ENCODE measurements at regions not wholly inside any gene's neighbourhood (a gene's known extent, or its start where the extent isn't known, plus 50 kb on each side); places are given as distances from the start of the nearest gene placed in this dataset.

DNA sequence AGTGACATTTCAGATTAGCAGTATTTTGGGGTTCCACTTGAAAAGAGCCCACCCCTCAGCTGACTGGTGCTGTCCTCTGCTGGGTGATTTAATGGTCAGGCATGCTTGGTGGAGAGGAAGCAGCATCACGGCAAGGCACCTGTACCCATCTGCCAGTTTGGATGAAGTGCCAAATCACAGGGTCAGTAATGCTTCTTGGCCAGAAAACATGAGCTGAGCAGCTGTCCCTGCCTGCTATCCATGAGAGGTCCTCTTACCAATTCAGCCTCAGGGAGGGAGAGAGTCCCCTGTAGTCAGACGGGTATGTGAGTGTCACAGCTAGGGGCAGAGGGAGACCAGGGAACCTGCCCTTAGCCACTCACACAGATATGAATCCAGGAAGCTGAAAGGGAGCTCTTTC is 137.9 kb downstream of the SEC61B start:
- H3K36me3 ChIP-seq (replicated peaks in 1 of 2; ENCODE audit: control insufficient read depth in 1 of 2, insufficient read depth in 2 of 2, low read length in 2 of 2), result no peaks in the 10 kb centered on the region
- ATAC-seq (no peak), DNase-seq (ENCODE audit: low spot score) (no peak), FAIRE-seq (no peak)
- CTCF ChIA-PET (ENCODE audit: low intra/inter-chr PET ratio, low total read pairs), result no interaction called here
- no peak overlapping the region for H2AFZ ChIP-seq (ENCODE audit: low read length)
- 0 out of 2 replicates have a peak, but pooled peaks cover 4% of the 10 kb centered on the region for H3K4me1 ChIP-seq (ENCODE audit: insufficient read depth, low read length)
- no TSS peak for BruUV-seq (replicated peaks)
- TF ChIP-seq ZNF382 (CRISPR knock-in tag; IDR thresholded peaks at IDR 0.05; ENCODE audit: borderline replicate concordance), result no peak
- no peak for TF ChIP-seq SMARCE1 (IDR thresholded peaks at IDR 0.05; ENCODE audit: borderline replicate concordance)
- no peak for TF ChIP-seq GABPB1 (CRISPR knock-in tag; IDR thresholded peaks at IDR 0.05)
- no peak for TF ChIP-seq HHEX (CRISPR knock-in tag; IDR thresholded peaks at IDR 0.05)
- TF ChIP-seq ZC3H13 (CRISPR knock-in tag; IDR thresholded peaks at IDR 0.05), result no peak
- TF ChIP-seq HOXA7 (CRISPR knock-in tag; IDR thresholded peaks at IDR 0.05), result no peak
- TF ChIP-seq KLF13 (CRISPR knock-in tag; IDR thresholded peaks at IDR 0.05), result no peak
- no peak for TF ChIP-seq ZNF446 (CRISPR knock-in tag; IDR thresholded peaks at IDR 0.05)
- TF ChIP-seq RNF2 (conservative IDR thresholded peaks at IDR 0.05; ENCODE audit: low read depth), result no peak
- no peak for TF ChIP-seq FOXP1 (IDR thresholded peaks at IDR 0.05)
- TF ChIP-seq FOXP1 (CRISPR knock-in tag; IDR thresholded peaks at IDR 0.05), result no peak
- no peak for TF ChIP-seq JUNB (CRISPR knock-in tag; IDR thresholded peaks at IDR 0.05; ENCODE audit: borderline replicate concordance)
- no peak for TF ChIP-seq NFIC (IDR thresholded peaks at IDR 0.05; ENCODE audit: low read length)
- TF ChIP-seq, protein P1, sequence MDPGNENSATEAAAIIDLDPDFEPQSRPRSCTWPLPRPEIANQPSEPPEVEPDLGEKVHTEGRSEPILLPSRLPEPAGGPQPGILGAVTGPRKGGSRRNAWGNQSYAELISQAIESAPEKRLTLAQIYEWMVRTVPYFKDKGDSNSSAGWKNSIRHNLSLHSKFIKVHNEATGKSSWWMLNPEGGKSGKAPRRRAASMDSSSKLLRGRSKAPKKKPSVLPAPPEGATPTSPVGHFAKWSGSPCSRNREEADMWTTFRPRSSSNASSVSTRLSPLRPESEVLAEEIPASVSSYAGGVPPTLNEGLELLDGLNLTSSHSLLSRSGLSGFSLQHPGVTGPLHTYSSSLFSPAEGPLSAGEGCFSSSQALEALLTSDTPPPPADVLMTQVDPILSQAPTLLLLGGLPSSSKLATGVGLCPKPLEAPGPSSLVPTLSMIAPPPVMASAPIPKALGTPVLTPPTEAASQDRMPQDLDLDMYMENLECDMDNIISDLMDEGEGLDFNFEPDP (CRISPR knock-in tag; conservative IDR thresholded peaks at IDR 0.05), result no peak
- no peak for TF ChIP-seq KDM2A (CRISPR knock-in tag; IDR thresholded peaks at IDR 0.05; ENCODE audit: borderline replicate concordance, low read depth)
- TF ChIP-seq TBX2 (CRISPR knock-in tag; IDR thresholded peaks at IDR 0.05; ENCODE audit: borderline replicate concordance), result no peak
- no peak for TF ChIP-seq TP53 (CRISPR knock-in tag; conservative IDR thresholded peaks at IDR 0.05)
- TF ChIP-seq, protein P2, sequence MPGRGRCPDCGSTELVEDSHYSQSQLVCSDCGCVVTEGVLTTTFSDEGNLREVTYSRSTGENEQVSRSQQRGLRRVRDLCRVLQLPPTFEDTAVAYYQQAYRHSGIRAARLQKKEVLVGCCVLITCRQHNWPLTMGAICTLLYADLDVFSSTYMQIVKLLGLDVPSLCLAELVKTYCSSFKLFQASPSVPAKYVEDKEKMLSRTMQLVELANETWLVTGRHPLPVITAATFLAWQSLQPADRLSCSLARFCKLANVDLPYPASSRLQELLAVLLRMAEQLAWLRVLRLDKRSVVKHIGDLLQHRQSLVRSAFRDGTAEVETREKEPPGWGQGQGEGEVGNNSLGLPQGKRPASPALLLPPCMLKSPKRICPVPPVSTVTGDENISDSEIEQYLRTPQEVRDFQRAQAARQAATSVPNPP (CRISPR knock-in tag; IDR thresholded peaks at IDR 0.05), result no peak
- no peak for TF ChIP-seq RELA (CRISPR knock-in tag; IDR thresholded peaks at IDR 0.05)
- no peak overlapping the region for H3K27ac ChIP-seq (ENCODE audit: extremely low read length, insufficient read depth, low read length)
- POLR2A ChIA-PET, result no interaction called here
- WGBS (ENCODE audit: low lambda C conversion rate), result no CpG with 5 or more reads among the region's 2 CpGs
- H3K9me3 ChIP-seq (ENCODE audit: low read length), result no peaks in the 10 kb centered on the region
- H3K79me2 ChIP-seq (ENCODE audit: insufficient read depth, low read length), result no peaks in the 10 kb centered on the region
- H3K4me2 ChIP-seq (ENCODE audit: low read depth, low read length), result no peak overlapping the region
- no peak overlapping the region for H3K4me3 ChIP-seq (replicated peaks in 1 of 3; ENCODE audit: insufficient read depth in 1 of 3, low read depth in 2 of 3, low read length in 3 of 3)
- intact Hi-C loops (cut with micrococcal nuclease; ENCODE audit: unreplicated experiment), result no loop called here
- H3K27me3 ChIP-seq (ENCODE audit: control insufficient read depth in 1 of 2, insufficient read depth in 2 of 2, low read length in 2 of 2), result peaks cover 0 to 18% of the 10 kb centered on the region in 2 experiments; a peak in 1 of 5 replicates
- H4K20me1 ChIP-seq (ENCODE audit: insufficient read depth, low read length), result no peaks in the 10 kb centered on the region
- H3K9ac ChIP-seq (ENCODE audit: insufficient read depth, low read depth, low read length), result no peak overlapping the region
- in situ Hi-C loops (cut with HindIII; ENCODE audit: extremely low pct_ligation_motif_present, low pct_unique_long_range_greater_than_20kb), result no loop called here
